GM19239 (cell line): ENCODE measurements at regions not wholly inside any gene's neighbourhood (a gene's known extent, or its start where the extent isn't known, plus 50 kb on each side); places are given as distances from the start of the nearest gene placed in this dataset.
"Not testable (repeated sequence)": the region's sequence is repeated elsewhere in the genome, so short reads cannot be mapped to it uniquely, and the experiment has no call there.

Source experiments
- DNase-seq: peaks from one replicate; pipeline ENCODE4 v3.0.0; 2011; ENCODE audit warnings: low spot score; ENCODE audit not compliant: insufficient read length
- FAIRE-seq: peaks from 2 replicates; lab custom pipeline; 2011; peaks lifted over from hg19 to GRCh38; lab: Jason Lieb, UNC

- DNase-seq (no peak), FAIRE-seq (no peak)
Measured at GRCh38 chr5:96187309-96188027, 225.8 kb upstream of the ELL2 start.

- not testable (repeated sequence) for FAIRE-seq, DNase-seq
Measured at GRCh38 chr5:96184510-96184909, 222.9 kb upstream of the ELL2 start.

GRCh38 chr5:96180684-96181435, 219.2 kb upstream of the ELL2 start:
- FAIRE-seq (no peak), DNase-seq (no peak)

GRCh38 chr5:96177303-96177869, 215.7 kb upstream of the ELL2 start:
- no peak for FAIRE-seq
- no peak for DNase-seq

- DNase-seq (no peak), FAIRE-seq (no peak)
Measured at GRCh38 chr5:96176022-96176421, 214.4 kb upstream of the ELL2 start.

- FAIRE-seq, result peak; percentile 31
- DNase-seq, result peak; percentile 9
Measured at GRCh38 chr5:96175090-96175489, 213.4 kb upstream of the ELL2 start.

- no peak for FAIRE-seq
- DNase-seq, result no peak
Measured at GRCh38 chr5:96173366-96173765, 211.7 kb upstream of the ELL2 start.

- FAIRE-seq (no peak), DNase-seq (no peak)
Measured at GRCh38 chr5:96172436-96172835, 210.8 kb upstream of the ELL2 start.

- not testable (repeated sequence) for DNase-seq, FAIRE-seq
Measured at GRCh38 chr5:96171973-96172372, 210.3 kb upstream of the ELL2 start.

- not testable (repeated sequence) for DNase-seq, FAIRE-seq
Measured at GRCh38 chr5:96170481-96171125, 209.0 kb upstream of the ELL2 start.

- FAIRE-seq, DNase-seq: not testable (repeated sequence)
Measured at GRCh38 chr5:96168833-96169232, 207.2 kb upstream of the ELL2 start.

- no peak for FAIRE-seq
- DNase-seq, result no peak
Measured at GRCh38 chr5:96159043-96159442, 197.4 kb upstream of the ELL2 start.

- DNase-seq, result no peak
Measured at GRCh38 chr5:96157841-96158291, 196.2 kb upstream of the ELL2 start.

GRCh38 chr5:96157077-96157780, 195.6 kb upstream of the ELL2 start:
- no peak for DNase-seq
- FAIRE-seq, result no peak

More at GRCh38 chr5:96157841-96158291, 196.2 kb upstream of the ELL2 start:
- peak; percentile 26 for FAIRE-seq

- FAIRE-seq (no peak), DNase-seq (no peak)
Measured at GRCh38 chr5:96155147-96155546, 193.5 kb upstream of the ELL2 start.

GRCh38 chr5:96151891-96152290, 190.2 kb upstream of the ELL2 start:
- no peak for FAIRE-seq
- no peak for DNase-seq

- FAIRE-seq (no peak), DNase-seq (no peak)
Measured at GRCh38 chr5:96150007-96150406, 188.4 kb upstream of the ELL2 start.

- FAIRE-seq (no peak), DNase-seq (no peak)
Measured at GRCh38 chr5:96149546-96149945, 187.9 kb upstream of the ELL2 start.

GRCh38 chr5:96149021-96149420, 187.4 kb upstream of the ELL2 start:
- DNase-seq (no peak), FAIRE-seq (no peak)

GRCh38 chr5:96148376-96148775, 186.7 kb upstream of the ELL2 start:
- DNase-seq, result no peak
- no peak for FAIRE-seq
